ENCODE measurements at regions not wholly inside any gene's neighbourhood (a gene's known extent, or its start where the extent isn't known, plus 50 kb on each side); places are given as distances from the start of the nearest gene placed in this dataset.

DNA sequence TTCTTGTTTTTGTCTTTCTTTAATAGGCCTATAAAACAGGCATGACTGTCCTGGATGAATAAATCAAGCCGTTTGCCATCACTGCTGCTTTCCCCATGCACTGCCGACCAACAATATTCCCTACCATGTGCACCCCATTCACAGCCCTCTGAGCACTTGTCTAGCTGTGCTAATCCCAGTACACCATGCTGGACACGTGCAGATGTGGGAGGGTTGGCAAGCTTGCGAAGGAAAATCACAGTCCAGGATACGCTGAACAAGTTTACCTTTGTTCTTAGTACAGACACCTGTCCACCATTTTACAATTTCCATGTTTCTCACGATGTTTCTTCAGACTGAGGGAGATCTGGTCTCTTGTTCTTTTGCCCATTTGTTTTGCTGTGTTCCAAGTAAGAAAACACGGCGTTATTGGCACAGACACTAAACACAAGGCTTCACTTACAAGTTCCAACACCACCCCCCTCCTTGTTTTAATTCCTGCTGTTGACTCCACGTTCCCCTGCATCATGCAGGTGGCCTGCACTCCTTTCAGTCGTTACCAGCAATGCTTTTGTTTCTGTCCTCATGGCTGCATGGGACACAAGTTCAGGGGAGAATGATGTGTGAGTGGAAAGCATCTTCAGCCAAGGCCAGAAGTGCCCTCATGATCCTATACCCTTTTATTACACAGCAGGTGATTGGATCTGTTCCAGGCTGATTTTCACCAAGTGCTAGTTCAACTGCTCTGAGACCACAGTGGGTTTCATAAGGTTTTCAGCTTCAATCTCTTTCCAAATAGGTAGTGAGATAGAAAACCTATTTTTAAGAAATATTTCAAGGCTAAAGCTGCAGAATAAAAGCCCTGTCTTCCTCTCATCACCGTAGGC lies 608.9 kb downstream of the IRX1 start:
- Mint-ChIP-seq H3K4me3 (no peak overlapping the region), H3K36me3 (ENCODE audit: low read depth) (no peaks in the 10 kb centered on the region), H3K27ac (no peak overlapping the region), H3K9me3 (peaks cover 15% of the 10 kb centered on the region), H3K27me3 (no peaks in the 10 kb centered on the region), H3K4me1 (ENCODE audit: low read depth) (no peaks in the 10 kb centered on the region)
- intact Hi-C loops (cut with micrococcal nuclease): no loop called here

DNA sequence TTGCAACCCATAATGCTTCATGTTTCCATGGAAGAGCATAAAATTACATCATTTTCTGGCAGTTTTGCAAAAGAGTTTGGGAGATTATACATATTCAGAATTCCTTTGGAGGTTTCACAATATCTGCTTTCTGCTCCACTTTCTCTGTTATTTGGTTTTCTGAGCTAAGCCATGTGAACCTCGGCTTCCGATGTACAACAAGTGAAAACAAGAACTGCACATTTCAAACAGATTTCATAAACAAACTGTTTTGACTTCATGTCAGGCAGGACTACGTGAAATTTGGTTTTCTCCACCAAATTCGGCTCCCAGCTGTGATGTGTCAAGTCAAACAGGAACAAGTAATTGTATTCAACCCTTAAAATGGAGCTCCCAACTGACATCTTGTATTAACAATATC lies 609.8 kb downstream of the IRX1 start:
- Mint-ChIP-seq H3K27ac (no peak overlapping the region), H3K9me3 (peaks cover 21% of the 10 kb centered on the region), H3K27me3 (no peaks in the 10 kb centered on the region), H3K4me1 (ENCODE audit: low read depth) (no peaks in the 10 kb centered on the region), H3K36me3 (ENCODE audit: low read depth) (no peaks in the 10 kb centered on the region), H3K4me3 (no peak overlapping the region)
- intact Hi-C loops (cut with micrococcal nuclease): no loop called here

- intact Hi-C loops (cut with micrococcal nuclease): no loop called here
- H3K27me3 Mint-ChIP-seq: no peaks in the 10 kb centered on the region
- H3K9me3 Mint-ChIP-seq: peaks cover 21% of the 10 kb centered on the region
- H3K4me1 Mint-ChIP-seq (ENCODE audit: low read depth): no peaks in the 10 kb centered on the region
- no peak overlapping the region for H3K27ac Mint-ChIP-seq
- H3K36me3 Mint-ChIP-seq (ENCODE audit: low read depth): no peaks in the 10 kb centered on the region
- no peak overlapping the region for H3K4me3 Mint-ChIP-seq
Measured at GRCh38 chr5:4206127-4206526, 610.5 kb downstream of the IRX1 start.

- peaks cover 21% of the 10 kb centered on the region for H3K9me3 Mint-ChIP-seq
- intact Hi-C loops (cut with micrococcal nuclease): no loop called here
- no peak overlapping the region for H3K27ac Mint-ChIP-seq
- H3K4me1 Mint-ChIP-seq (ENCODE audit: low read depth): no peaks in the 10 kb centered on the region
- H3K4me3 Mint-ChIP-seq: no peak overlapping the region
- H3K36me3 Mint-ChIP-seq (ENCODE audit: low read depth): no peaks in the 10 kb centered on the region
- no peaks in the 10 kb centered on the region for H3K27me3 Mint-ChIP-seq
Measured at GRCh38 chr5:4207486-4207885, 611.9 kb downstream of the IRX1 start.

DNA sequence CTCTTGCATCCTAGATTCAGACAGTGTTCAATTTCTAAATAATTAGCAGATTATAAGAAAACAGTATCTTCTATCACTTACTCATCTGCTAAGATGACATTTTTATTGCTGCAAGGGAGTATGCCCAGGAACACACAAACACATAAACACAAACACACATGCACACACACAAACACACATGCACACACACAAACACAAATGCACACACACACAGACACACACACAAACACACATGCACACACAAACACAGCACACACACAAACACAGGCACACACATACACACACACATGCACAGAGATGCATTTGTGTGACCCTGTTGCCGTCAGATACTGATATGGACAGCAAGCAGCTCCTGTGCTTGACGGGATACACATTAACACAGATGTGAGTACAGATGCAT lies 612.9 kb downstream of the IRX1 start:
- Mint-ChIP-seq H3K36me3 (ENCODE audit: low read depth) (no peaks in the 10 kb centered on the region), H3K4me1 (ENCODE audit: low read depth) (no peaks in the 10 kb centered on the region), H3K27ac (no peak overlapping the region), H3K27me3 (no peaks in the 10 kb centered on the region), H3K4me3 (no peak overlapping the region), H3K9me3 (peaks cover 21% of the 10 kb centered on the region)
- intact Hi-C loops (cut with micrococcal nuclease): no loop called here

GRCh38 chr5:4208996-4209395 lies 613.4 kb downstream of the IRX1 start:
- Mint-ChIP-seq H3K27me3 (no peaks in the 10 kb centered on the region), H3K9me3 (peaks cover 21% of the 10 kb centered on the region), H3K4me1 (ENCODE audit: low read depth) (no peaks in the 10 kb centered on the region), H3K4me3 (no peak overlapping the region), H3K36me3 (ENCODE audit: low read depth) (no peaks in the 10 kb centered on the region), H3K27ac (no peak overlapping the region)
- intact Hi-C loops (cut with micrococcal nuclease): no loop called here

GRCh38 chr5:4212071-4212739 lies 616.6 kb downstream of the IRX1 start:
- no peaks in the 10 kb centered on the region for H3K4me1 Mint-ChIP-seq (ENCODE audit: low read depth)
- H3K27me3 Mint-ChIP-seq: no peaks in the 10 kb centered on the region
- no peak overlapping the region for H3K27ac Mint-ChIP-seq
- no peaks in the 10 kb centered on the region for H3K36me3 Mint-ChIP-seq (ENCODE audit: low read depth)
- no peak overlapping the region for H3K4me3 Mint-ChIP-seq
- intact Hi-C loops (cut with micrococcal nuclease): no loop called here
- H3K9me3 Mint-ChIP-seq: peaks cover 30% of the 10 kb centered on the region

DNA sequence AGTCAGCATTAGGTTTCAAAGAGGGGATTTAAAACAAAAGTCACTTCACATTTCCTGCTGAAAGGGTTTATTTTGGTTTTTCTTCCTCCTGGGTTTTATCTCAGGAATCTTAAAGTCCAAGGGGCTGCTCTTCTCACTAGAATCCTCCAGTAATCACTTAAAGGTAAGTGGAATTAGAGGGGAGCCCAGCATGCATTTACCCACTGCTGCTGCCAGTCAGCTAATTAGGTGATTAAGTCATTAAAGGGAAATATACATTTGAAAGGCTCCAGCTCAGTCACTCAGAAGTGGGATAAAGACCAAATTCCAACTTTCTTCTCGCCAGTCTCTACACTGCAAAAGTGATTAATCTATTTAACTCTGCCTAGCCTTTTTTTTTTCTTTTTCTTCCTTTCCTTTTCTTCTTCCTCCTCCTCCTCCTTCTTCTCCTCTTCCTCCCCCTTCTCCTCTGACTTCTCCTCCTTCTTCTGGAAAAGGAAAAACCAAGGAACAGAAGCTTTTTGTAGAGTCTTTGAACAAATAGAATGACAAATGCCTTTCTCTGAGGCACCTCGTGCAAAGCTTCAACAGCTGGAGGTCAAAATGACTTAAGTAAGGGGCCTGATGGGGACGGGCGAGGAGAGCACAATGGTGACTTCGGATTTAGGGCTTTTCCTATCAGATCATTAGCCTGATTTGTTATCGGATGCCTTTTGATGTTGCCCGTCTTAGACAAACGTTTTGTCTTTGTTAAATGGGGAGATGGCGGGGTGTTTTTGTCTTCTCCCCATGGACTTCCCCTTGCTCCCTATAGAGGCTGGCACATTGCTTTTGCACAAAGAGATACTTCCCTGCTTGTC lies 617.6 kb downstream of the IRX1 start:
- intact Hi-C loops (cut with micrococcal nuclease): no loop called here

DNA sequence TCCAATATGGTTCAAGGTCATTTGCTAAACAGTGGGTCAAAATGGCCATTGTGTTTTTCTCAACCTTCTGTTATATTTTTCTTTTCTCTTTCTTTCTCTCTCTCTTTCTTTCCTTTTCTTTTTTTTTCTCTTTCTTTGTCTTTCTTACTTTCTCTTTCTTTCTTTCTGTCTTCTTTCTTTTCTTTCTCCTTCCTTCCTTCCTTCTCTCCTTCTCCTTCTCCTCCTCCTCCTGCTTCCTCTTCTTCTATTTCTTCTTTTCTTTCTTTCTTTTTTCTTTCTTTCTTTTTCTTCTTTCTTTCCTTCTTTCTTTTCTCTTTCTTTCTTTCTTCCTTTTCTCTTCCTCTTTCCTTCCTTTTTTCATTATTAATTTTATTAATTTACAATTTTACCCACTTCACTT lies 619.5 kb downstream of the IRX1 start:
- H3K4me3 Mint-ChIP-seq: no peak overlapping the region
- no peaks in the 10 kb centered on the region for H3K36me3 Mint-ChIP-seq (ENCODE audit: low read depth)
- H3K27ac Mint-ChIP-seq: no peak overlapping the region
- peaks cover 9% of the 10 kb centered on the region for H3K9me3 Mint-ChIP-seq
- H3K4me1 Mint-ChIP-seq (ENCODE audit: low read depth): no peaks in the 10 kb centered on the region
- no peaks in the 10 kb centered on the region for H3K27me3 Mint-ChIP-seq
- intact Hi-C loops (cut with micrococcal nuclease): no loop called here

More for the DNA sequence above, 617.6 kb downstream of the IRX1 start:
- Mint-ChIP-seq H3K27me3 (no peaks in the 10 kb centered on the region), H3K27ac (no peak overlapping the region), H3K4me1 (ENCODE audit: low read depth) (no peaks in the 10 kb centered on the region), H3K36me3 (ENCODE audit: low read depth) (no peaks in the 10 kb centered on the region), H3K9me3 (peaks cover 28% of the 10 kb centered on the region), H3K4me3 (no peak overlapping the region)

GRCh38 chr5:4216142-4216541 lies 620.5 kb downstream of the IRX1 start:
- Mint-ChIP-seq H3K4me1 (ENCODE audit: low read depth) (no peaks in the 10 kb centered on the region), H3K27me3 (no peaks in the 10 kb centered on the region), H3K9me3 (peaks cover 9% of the 10 kb centered on the region), H3K36me3 (ENCODE audit: low read depth) (no peaks in the 10 kb centered on the region), H3K27ac (no peak overlapping the region), H3K4me3 (no peak overlapping the region)
- intact Hi-C loops (cut with micrococcal nuclease): no loop called here

DNA sequence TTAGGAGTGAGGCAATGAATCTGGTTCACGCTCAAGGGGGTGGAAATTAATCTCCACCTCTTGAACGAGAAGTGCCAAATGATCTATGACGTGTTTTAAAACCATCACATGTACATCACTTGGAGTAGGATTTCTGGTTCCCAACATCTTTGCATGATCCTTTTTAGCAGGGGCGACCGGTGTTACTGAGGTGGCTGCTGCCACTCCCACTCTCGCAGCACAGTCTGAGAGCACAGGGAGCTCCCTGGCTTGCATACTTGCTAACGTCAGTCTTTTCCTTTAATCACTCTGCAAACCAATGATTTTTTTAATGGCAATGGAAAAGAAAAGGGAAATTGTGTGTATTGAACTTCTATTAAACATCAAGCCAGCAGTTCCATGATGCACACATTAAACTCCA lies 624.4 kb downstream of the IRX1 start:
- Mint-ChIP-seq H3K27me3 (no peaks in the 10 kb centered on the region), H3K9me3 (peaks cover 15% of the 10 kb centered on the region), H3K4me3 (no peak overlapping the region), H3K4me1 (ENCODE audit: low read depth) (no peaks in the 10 kb centered on the region), H3K36me3 (ENCODE audit: low read depth) (no peaks in the 10 kb centered on the region), H3K27ac (no peak overlapping the region)
- intact Hi-C loops (cut with micrococcal nuclease): no loop called here

DNA sequence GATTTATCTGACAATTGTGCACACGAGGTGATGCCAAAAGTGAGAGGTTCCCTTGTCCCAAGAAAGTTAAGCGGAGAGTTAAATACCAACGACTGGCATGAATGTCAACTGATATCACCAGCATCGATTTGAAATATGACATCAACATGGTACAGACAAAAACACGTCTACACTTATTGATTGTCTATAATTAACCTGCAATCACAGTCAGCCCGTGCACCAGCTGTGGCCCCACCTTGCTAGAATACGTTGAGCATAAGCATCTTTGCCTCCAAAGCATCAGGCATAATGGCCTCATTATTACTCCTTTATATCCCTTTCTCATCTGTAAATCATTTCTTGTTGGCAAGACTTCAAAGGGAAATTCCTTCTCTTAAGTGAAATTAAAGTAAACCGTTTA lies 625.4 kb downstream of the IRX1 start:
- Mint-ChIP-seq H3K27ac (no peak overlapping the region), H3K4me3 (no peak overlapping the region), H3K4me1 (ENCODE audit: low read depth) (no peaks in the 10 kb centered on the region), H3K36me3 (ENCODE audit: low read depth) (no peaks in the 10 kb centered on the region), H3K9me3 (peaks cover 9% of the 10 kb centered on the region), H3K27me3 (no peaks in the 10 kb centered on the region)
- intact Hi-C loops (cut with micrococcal nuclease): no loop called here

DNA sequence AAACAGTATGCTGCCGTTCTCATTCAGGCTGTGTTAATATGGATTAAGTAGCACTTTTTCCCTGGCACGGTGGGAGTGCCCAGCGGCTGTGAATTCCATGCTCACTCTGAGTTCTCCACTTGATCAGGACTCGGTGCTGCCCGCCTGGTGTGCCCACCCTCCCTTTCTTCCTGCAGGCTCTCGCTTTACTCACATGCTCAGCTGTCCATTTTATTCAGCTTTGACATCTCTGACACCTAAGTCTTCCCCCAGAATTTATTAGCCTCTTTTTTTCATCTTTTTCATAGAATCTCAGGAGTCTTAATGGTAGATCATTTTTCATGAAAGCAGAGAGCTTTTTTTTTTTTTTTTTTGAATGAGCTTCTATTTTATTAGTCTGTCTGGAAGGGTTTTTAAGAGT lies 626.5 kb downstream of the IRX1 start:
- H3K27ac Mint-ChIP-seq: no peak overlapping the region

GRCh38 chr5:4222821-4223220 lies 627.2 kb downstream of the IRX1 start:
- no peaks in the 10 kb centered on the region for H3K4me1 Mint-ChIP-seq (ENCODE audit: low read depth)
- no peaks in the 10 kb centered on the region for H3K36me3 Mint-ChIP-seq (ENCODE audit: low read depth)
- intact Hi-C loops (cut with micrococcal nuclease): no loop called here
- H3K9me3 Mint-ChIP-seq: peaks cover 9% of the 10 kb centered on the region
- no peak overlapping the region for H3K4me3 Mint-ChIP-seq
- H3K27ac Mint-ChIP-seq: no peak overlapping the region
- no peaks in the 10 kb centered on the region for H3K27me3 Mint-ChIP-seq

More for the DNA sequence above, 626.5 kb downstream of the IRX1 start:
- H3K4me3 Mint-ChIP-seq: no peak overlapping the region
- H3K9me3 Mint-ChIP-seq: peaks cover 9% of the 10 kb centered on the region
- H3K36me3 Mint-ChIP-seq (ENCODE audit: low read depth): no peaks in the 10 kb centered on the region
- H3K27me3 Mint-ChIP-seq: no peaks in the 10 kb centered on the region
- intact Hi-C loops (cut with micrococcal nuclease): no loop called here
- no peaks in the 10 kb centered on the region for H3K4me1 Mint-ChIP-seq (ENCODE audit: low read depth)
